ENCODE measurements at regions not wholly inside any gene's neighbourhood (a gene's known extent, or its start where the extent isn't known, plus 50 kb on each side); places are given as distances from the start of the nearest gene placed in this dataset.

DNA sequence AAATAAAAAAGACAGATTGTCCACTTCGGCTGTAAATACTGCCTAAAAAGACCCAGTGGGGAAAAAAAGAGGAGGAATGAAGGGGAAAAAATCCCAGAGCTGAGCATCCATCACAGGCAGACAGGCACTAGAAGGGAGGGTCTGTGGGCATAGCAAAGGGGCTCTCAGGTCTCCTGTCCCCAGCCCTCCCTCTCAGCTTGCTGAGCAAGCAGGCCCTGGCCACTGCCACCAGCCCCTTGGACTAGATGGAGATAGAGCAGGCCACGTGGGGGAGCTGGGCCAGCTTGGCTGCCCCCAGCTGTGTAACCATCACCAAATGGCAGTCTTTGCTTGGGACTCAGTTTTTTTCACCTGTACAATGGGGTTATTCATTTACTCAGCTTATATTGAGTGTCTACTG lies 141.6 kb upstream of the UNC5B start:
- Histone ChIP-seq H4K20me1 (ENCODE audit: insufficient read depth) (no peaks in the 10 kb centered on the region), H3K27me3 (ENCODE audit: insufficient read depth, low read depth) (peaks cover 26% of the 10 kb centered on the region; the same call in 1 of the 2 replicates), H3K4me3 (IDR thresholded peaks at IDR 0.05; ENCODE audit: insufficient read depth, low read depth, low read length) (no peak overlapping the region), H3K9ac (no peak overlapping the region), H3K4me1 (ENCODE audit: low read depth, poor library complexity, severe bottlenecking) (no peaks in the 10 kb centered on the region), H3K4me2 (no peak overlapping the region), H3K27ac (no peak overlapping the region), H3K79me2 (ENCODE audit: insufficient read depth, low read depth) (no peaks in the 10 kb centered on the region), H2AFZ (ENCODE audit: low read depth) (no peak overlapping the region), H3K36me3 (ENCODE audit: insufficient read depth) (no peaks in the 10 kb centered on the region)
- TF ChIP-seq CTCF (conservative IDR thresholded peaks at IDR 0.05; ENCODE audit: low read depth, low read length): no peak

GRCh38 chr10:71072131-71072822 lies 140.1 kb upstream of the UNC5B start:
- Histone ChIP-seq H3K9ac (no peak overlapping the region), H3K4me2 (no peak overlapping the region), H3K79me2 (ENCODE audit: insufficient read depth, low read depth) (no peaks in the 10 kb centered on the region), H3K4me3 (IDR thresholded peaks at IDR 0.05; ENCODE audit: insufficient read depth, low read depth, low read length) (no peak overlapping the region), H2AFZ (ENCODE audit: low read depth) (no peak overlapping the region), H4K20me1 (ENCODE audit: insufficient read depth) (no peaks in the 10 kb centered on the region), H3K4me1 (ENCODE audit: low read depth, poor library complexity, severe bottlenecking) (no peaks in the 10 kb centered on the region), H3K27ac (no peak overlapping the region), H3K27me3 (ENCODE audit: insufficient read depth, low read depth) (peaks cover 34% of the 10 kb centered on the region; the same call in 1 of the 2 replicates), H3K36me3 (ENCODE audit: insufficient read depth) (no peaks in the 10 kb centered on the region)
- TF ChIP-seq CTCF (conservative IDR thresholded peaks at IDR 0.05; ENCODE audit: low read depth, low read length): no peak

DNA sequence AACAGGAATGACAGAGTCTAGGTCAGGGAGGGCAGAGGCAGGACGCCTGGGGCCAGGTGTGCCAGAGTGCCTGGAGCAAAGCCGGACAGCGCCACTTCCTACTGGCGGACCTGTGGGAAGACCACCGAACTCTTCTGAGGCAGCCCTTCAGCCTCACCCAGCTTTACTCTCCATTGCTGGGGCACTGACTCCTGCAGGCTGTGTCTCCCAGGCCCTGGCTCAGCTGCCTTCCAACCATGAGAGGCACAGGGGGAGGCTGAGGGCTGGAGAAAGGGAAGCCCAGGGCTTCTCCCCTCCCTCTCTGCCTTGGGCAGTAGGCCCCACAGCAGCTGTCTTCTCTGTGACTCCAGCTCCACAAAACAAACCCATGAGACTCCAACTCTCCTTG lies 139.6 kb upstream of the UNC5B start:
- Histone ChIP-seq H3K27me3 (ENCODE audit: insufficient read depth, low read depth) (peaks cover 38% of the 10 kb centered on the region; the same call in 1 of the 2 replicates), H3K4me1 (ENCODE audit: low read depth, poor library complexity, severe bottlenecking) (no peaks in the 10 kb centered on the region), H3K27ac (no peak overlapping the region), H3K36me3 (ENCODE audit: insufficient read depth) (no peaks in the 10 kb centered on the region), H3K79me2 (ENCODE audit: insufficient read depth, low read depth) (no peaks in the 10 kb centered on the region), H4K20me1 (ENCODE audit: insufficient read depth) (no peaks in the 10 kb centered on the region), H2AFZ (ENCODE audit: low read depth) (no peak overlapping the region), H3K4me3 (IDR thresholded peaks at IDR 0.05; ENCODE audit: insufficient read depth, low read depth, low read length) (no peak overlapping the region), H3K9ac (no peak overlapping the region), H3K4me2 (no peak overlapping the region)
- no peak for TF ChIP-seq CTCF (conservative IDR thresholded peaks at IDR 0.05; ENCODE audit: low read depth, low read length)

- no peak for TF ChIP-seq CTCF (conservative IDR thresholded peaks at IDR 0.05; ENCODE audit: low read depth, low read length)
- Histone ChIP-seq H3K79me2 (ENCODE audit: insufficient read depth, low read depth) (no peaks in the 10 kb centered on the region), H3K4me2 (no peak overlapping the region), H4K20me1 (ENCODE audit: insufficient read depth) (no peaks in the 10 kb centered on the region), H3K4me1 (ENCODE audit: low read depth, poor library complexity, severe bottlenecking) (no peaks in the 10 kb centered on the region), H2AFZ (ENCODE audit: low read depth) (no peak overlapping the region), H3K27me3 (ENCODE audit: insufficient read depth, low read depth) (peaks cover 38% of the 10 kb centered on the region; the same call in 1 of the 2 replicates), H3K9ac (no peak overlapping the region), H3K4me3 (IDR thresholded peaks at IDR 0.05; ENCODE audit: insufficient read depth, low read depth, low read length) (no peak overlapping the region), H3K36me3 (ENCODE audit: insufficient read depth) (no peaks in the 10 kb centered on the region), H3K27ac (no peak overlapping the region)
Measured at GRCh38 chr10:71073451-71074175, 138.8 kb upstream of the UNC5B start.

Measured in KMS-11 (cell line).